GM19023 (cell line): ENCODE measurements at regions not wholly inside any gene's neighbourhood (a gene's known extent, or its start where the extent isn't known, plus 50 kb on each side); places are given as distances from the start of the nearest gene placed in this dataset.
"Not testable (repeated sequence)": the region's sequence is repeated elsewhere in the genome, so short reads cannot be mapped to it uniquely, and the experiment has no call there.

Experiments used
- ATAC-seq: cut with Tn5 transposase; IDR thresholded peaks from one replicate; pipeline ENCODE4 v1.9.1; 2021; ENCODE audit warnings: mild to moderate bottlenecking, moderate library complexity; ENCODE audit not compliant: unreplicated experiment

DNA sequence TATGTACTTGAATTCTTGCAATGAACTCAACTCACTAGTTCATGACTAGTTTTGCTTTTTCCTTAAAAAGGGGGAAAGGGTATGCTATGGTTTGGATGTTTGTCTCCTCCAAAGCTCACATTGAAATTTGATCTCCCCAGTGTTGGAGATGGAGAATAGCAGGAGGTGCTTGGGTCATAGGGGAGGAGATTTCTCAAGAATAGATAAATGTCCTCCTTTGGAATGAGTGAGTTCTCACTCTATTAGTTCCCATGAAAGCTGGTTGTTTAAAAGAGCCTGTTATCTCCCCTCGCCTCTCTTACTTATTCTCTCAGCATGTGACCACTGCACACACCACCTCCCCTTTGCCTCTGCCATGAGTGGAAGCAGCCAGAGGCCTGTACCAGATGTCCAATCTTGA is 109.4 kb upstream of the INTU start:
- ATAC-seq = no peak

DNA sequence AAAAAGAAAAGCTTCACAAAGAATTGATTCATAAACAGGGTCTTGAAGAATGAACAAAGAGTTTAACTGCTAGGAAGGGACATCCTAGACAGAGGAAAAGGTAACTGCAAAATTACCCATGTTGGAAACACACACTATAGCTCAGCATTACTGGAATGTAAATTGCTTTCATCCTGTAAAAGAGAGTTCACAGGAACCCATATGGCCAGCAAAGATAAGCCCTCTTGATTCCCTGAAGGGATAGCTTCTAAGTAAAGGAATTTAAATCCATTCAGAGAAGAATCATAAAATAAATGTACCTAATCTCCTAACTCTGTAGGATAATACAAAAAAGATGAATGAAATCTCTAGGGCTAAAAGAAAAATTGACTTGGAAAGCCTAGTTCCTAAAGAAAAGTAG is 107.1 kb upstream of the INTU start:
- ATAC-seq = no peak

DNA sequence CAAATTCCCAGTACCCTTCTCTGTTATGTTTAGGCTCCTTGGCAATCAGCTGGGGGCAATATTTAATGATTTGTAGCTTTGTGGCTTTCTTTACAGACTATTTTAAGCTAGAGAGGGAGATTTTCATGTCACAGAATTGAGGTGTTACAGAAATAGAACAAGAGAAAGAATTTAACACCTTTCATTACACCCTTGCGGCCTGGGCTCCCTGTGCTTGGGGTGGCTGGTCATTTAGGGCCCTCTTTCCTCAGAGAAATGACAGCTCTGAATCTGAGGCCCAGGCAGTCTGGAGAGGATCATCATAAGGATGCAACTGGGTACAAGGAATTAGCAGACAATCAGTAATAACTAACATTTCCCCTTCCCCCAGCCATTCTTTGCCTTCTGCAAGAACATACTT is 104.5 kb upstream of the INTU start:
- no peak for ATAC-seq

DNA sequence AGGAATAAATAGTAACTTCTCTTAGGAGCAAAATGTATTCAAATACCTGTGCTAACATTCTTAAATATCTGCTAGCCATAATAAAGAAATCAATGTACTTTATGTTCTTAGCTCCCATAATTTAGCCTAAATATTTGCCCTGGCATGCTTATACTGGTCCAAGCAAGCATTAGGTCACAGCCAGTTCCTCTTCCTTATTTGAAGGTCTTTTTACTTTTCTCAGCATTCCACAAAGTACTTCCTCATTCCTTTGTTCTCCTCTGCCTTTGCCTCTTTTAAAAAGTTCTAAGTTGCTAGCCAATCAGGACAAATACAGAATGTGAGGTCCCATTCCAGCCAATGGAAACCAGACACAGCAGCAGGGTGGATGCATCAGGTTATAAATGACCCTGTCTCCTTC is 102.9 kb upstream of the INTU start:
- ATAC-seq = not testable (repeated sequence)

DNA sequence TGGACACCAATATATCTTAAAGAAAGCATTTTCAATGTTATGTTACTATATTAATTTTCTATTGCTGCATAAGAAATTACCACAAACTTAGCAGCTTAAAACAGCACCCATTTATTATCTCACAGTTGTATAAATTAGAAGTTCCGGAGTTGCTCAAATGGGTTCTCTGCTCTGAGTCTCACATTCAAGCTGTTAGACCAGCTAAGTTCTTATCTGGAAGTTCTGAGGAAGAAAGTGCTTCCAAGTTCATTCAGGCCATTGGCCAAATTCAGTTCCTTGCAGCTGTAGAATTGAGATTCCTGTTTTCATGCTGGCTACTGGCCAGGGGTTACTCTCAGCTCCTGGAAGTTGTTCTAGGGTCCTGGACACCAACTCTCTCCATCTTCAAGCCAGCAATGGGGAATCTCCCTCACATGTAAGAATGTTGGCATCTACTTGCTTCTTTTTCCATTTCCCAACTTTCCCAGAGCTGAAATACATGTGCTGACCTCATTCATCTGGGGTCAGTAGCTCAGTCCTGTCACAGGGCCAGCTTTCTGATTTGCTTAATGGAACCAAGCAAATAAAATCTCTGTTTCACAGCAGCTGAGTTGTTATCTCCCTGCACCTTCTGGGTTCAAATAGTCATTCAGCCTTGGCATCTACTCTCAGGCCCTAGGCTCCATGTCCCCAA is 99.6 kb upstream of the INTU start:
- no peak for ATAC-seq

DNA sequence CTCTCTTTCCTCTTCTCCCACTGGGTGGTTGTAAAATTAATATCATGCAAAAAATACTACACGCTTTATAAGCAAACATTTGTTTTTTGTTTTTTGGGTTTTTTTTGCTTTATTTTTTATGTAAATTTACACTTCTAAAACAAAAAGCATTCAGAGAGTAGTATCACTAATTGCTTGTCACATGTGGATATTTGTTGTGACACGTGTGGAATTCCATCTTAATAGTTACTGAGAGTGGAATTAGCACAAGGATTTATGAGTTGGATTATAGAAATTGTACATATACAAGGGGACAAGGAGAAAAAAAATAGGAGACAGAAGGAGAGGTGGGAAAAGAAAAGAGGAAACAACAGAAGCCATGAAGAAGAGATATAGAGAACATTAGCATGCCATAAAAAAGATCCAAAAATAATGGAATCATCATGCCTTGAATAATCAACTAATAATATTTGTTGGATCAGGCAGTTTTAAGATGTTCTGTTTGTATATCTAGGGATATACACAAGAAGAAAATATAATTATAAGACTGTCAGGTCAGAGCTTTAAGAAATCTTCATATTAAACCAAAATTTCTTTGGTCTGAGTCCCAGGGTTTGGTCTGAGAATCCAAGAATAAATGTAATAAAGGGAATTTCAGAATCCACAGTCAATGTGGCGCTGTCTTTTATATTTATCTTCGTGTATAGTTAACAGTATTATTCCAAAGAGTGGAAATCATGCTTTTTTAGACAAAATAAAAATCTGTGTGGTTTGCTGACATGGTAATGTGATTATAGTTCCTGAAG is 98.5 kb upstream of the INTU start:
- no peak for ATAC-seq

DNA sequence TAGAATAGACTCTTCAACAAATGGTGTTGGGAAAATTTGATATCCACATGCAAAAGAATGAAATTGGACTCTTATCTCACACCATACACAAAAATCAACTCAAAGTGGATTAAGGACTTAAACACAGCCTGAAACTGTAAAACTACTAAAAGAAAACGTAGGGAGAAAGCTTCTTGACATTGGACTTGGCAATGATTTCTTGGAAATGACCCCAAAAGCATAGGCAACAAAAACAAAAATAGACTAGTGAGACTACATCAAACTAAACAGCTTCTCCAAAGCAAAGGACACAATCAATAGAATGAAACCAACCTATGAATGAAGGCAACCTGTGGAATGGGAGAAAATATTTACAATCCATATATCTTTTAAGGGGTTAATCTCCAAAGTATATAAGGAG is 94.7 kb upstream of the INTU start:
- no peak for ATAC-seq

DNA sequence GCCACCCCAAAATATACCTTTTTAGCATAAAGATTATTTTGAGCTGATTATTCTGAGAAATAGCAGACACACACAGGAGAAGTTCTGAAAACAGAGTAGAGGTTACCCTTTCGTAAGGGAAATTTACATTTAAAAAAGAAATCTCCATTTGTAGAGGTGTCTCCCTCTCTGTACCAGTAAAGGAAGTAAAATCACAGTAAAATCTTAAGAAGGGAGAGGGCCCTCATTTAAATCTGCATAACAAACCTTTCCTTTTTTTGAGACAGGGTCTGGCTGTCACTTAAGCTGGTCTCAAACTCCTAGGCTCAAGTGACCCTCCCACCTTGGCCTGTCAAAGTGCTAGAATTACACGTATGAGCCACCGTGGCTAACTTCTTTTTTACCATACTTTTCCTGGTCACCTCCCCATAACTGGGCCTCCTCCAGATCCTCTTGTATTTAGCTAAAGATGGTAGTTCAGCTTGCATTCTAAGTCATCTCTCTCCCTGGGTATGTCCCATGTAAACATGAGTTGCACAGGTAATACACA is 92.2 kb upstream of the INTU start:
- ATAC-seq = no peak

DNA sequence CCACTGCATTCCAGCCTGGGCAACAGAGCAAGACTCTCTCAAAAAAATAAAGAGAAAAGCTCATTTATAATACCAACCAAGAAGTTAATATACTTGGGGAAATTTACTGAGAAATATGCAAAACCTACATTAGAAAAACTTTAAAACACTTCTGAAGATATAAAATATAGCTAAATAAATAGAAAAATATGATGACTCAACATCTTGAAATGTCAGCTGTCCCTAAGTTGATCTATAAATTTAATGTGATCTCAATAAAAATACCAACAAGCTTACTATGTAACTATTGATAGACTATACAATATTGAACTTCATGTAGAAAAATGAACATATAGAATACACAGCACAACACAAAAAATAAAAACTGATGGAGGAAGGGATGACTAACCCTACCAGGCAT is 87.5 kb upstream of the INTU start:
- no peak for ATAC-seq

DNA sequence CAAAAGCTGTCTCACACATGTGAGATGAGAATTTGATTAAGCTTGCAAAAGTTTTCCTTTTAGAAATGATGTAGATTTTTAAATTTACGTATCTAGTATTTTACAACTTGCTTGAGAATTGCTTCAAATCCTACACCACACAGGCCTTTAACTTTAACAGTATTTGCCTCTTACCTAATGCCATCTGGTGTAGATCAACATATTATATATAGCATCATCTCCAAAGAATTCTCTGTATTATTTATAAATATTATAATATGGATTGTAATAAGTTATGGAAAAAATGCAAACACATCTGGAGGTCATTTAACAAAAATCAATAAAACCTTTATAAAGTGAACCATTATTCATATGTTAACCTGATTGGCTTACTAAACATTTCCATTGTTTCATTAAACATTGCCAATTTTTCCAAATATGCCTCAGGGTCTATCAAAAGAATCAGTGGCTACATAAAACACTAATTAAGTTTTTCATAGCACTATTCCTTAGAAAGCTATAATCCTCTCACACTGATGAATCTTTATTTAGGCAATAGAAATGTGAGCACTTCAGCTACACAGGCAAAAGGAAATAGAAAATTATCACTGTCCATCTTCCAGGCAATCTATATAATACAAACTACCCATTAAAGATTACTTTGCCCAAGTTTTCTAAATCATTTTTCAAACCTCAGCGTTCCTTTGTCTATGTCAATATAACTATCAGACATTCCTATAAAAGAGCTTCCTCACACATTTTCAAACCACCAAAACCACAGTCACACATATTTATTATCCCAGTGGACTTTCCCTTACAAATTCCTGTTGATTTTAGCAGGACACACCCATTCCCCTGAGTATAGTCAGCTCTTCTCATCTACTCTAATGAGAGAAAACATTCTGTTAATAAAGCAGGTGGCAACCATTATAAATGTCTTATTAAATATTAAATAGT is 83.5 kb upstream of the INTU start:
- no peak for ATAC-seq

DNA sequence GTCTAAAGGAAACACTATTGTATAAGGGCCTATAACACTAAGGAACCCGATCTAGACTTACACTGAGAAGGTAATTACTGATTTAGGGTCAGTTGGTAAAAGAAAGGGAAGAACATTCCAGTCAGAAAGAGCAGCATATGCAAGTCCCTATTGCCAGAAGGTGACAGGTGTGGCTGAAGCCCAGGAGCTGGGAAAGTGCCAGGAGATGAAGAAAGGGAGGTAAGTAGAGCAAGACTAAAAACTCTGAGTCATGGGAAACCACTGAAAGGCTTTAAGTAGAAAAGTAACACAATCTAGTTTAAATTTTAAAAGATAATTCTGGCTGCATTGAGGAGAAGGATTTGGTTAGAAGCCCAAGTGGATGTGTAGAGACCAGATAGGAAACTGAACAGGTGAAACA is 77.7 kb upstream of the INTU start:
- ATAC-seq = no peak

DNA sequence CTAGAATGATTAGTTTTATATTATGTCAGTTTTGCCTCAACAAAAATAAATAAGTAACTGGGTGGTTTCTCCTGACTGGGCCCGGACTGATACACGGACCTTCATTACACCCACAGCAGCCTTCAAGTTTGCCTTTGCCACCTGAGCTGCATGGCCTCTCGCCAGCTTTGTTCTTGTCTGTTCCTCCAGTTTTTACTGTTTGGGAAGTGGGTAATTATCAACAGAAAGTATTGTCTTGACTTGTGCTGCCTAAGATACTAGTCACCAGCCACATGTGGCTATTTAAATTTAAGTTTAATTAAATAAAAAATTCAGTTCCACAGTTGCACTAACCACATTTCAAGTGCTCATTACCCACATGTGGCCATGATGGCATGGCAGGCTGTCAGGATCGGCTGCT is 74.7 kb upstream of the INTU start:
- no peak for ATAC-seq

DNA sequence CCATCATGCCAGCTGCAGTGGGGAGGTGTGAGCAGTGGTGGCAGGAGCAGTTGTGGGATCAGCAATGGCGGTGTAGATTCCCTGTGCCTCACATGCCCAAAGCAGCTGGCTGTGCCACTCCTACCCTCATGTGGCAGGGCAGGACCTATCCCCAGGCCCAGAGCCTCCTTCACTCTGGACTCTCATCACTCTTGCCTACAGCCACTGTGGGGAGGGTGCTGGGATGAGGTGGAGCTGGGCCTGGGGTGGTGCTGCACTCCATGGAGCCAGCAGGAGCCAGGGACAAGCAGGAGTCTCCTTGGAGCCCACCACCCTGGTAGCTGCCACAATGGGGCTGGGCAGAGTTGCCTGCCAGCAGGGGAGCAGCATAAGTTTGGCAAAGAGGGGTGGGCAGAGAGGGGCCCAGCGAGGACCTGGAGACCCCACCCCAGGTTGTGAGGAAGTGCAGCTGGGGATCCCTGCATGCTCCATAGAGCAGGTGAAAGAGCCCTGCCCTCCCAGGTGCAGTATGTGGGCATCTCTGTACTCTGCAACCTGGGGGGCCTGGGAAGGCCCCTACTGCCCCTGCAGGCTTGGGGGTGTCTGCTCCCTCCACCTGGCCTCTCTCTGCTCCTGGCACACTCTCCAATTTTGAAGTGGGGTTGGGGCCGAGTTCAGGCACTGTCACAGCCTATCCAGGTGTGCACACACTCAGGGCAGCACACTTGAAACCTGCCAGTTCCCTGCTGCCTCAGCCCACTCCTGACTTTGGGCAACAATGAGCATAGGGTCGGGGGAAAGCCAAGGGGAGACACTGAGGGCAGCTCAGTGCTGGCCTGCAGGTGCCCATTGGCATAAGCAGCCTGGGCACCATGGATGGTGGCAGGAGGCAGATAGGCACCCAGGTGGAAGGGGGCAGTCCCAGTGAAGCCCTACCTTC is 74.0 kb upstream of the INTU start:
- ATAC-seq = no peak

DNA sequence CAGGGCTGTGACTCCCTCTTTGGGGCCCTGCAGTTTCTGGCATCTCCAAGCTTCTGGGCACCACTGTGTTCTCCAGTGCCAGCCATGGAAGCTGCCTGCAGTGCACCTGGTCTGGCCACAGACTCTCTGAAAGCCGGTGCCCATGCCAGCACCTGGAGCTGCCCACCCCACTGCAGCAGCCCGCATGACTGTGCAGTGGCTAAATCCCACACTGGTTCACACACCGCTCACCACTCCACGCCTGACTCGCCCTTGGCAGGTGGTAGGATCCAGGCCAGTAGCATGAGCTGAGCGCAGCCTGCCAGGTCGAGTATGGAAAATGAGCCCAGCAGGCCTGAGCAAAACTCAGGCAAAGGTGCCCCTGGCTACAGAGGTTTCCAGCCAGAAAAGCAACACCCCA is 72.8 kb upstream of the INTU start:
- ATAC-seq = no peak

DNA sequence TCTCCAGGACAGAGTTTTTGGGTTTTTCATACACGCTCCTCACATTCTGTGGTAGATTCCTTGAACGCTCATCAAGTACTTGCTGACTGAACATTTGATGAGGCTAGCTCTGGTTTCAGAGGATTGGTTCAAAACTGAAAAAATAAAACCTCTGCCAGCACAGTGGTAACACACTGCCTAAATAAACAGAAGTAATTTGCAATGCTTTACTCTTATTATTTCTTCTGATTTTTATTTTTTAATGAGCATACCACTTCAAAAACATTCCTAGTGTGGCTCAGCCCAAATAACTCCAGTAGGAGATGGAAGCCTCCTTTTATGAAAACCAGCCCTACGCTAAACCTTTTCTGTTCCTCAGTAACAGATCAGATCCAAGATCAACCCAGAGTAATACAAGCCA is 72.0 kb upstream of the INTU start:
- ATAC-seq = no peak

DNA sequence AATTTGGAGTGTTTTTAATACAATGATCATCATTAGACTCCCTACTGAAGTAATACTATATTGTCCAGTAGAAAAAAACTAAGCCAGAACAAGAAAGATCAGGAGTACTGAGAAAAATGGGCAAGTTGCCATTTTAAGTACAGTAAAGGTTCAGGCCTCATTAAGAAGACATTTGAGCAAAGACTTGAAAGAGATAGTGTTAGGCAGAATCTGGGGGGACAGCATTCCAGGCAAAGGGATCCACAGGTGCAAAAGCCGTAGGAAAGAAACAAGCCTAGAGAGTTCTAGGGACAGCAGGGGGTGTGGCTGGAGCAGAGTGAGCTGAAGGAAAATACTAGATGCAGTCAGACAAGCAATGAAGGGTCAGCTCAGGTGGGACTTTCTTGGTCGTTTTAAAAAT is 58.1 kb upstream of the INTU start:
- ATAC-seq = no peak

DNA sequence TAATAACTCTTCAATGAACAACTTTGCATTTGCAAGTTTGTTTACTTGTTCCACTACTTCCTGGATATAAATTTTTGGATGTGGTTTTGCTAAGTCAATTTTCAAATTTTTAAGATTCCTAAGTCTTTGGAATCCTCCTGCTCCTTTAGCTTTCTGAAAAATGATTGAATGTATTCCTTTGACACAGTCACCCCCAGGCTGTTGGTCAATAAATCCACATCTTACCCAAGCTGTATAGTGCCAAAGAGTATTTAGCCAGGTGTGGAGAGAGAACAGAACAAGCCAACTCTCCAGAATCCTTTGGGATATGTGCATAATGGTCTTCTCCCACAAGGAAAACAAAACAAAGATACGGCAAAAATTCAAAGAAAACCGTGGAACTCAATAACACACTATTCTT is 56.9 kb upstream of the INTU start:
- no peak for ATAC-seq

DNA sequence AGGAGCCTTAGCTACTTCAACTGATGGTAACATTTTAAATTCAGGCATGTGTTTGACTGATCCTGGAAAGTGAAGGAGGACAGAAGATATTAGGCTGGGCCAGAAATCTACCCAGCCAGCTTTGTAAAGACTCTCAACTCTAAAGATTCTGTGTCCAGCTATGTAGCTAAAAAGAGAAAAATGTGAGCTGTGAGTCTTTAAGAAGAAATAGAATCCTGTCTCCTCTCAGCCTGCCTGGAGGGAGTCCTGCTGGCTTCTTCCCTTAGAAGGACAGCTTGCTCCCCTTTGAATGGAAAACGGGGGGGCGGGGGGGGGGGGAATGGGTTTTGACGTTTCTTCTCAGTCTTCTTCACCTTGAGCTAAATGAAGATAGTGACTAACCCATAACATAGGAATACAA is 54.3 kb upstream of the INTU start:
- no peak for ATAC-seq

DNA sequence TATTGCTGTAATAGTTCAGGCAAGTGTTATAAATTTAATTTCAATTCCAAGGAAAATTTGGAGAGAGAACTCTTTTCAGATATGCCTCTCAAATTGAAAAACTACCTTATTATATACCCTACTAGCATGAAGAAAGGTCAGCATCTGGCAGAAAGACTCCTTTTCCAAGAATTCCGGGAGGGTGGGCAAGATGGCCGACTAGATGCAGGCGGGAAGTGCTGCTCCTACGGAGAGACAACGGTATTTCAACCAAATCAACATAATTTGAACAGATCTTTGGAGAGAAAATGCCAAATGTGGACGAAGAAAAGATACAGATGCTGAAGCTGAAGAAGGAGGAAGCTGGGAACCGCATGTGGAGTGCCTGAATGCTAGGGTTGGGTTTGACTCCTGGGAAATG is 53.8 kb upstream of the INTU start:
- ATAC-seq = no peak

DNA sequence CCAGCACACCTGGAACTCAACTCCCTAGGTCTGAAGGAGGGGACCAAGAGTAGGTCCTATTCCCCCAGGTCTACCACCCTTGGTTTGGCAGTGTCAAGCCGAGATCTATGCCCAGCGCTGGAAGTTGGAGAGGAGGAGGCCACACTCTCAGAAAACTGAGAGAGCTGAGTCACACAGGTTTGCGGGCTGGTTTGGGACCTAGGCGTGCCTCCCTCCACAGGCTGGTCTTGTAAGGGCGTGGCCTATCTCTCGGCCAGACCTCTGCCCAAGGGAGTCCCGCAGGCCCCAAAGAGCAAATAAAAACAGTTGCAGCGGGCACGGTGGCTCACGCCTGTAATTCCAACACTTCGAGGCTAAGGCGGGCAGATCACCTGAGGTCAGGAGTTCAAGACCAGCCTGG is 52.9 kb upstream of the INTU start:
- ATAC-seq = no peak
